ENCODE measurements at regions not wholly inside any gene's neighbourhood (a gene's known extent, or its start where the extent isn't known, plus 50 kb on each side); places are given as distances from the start of the nearest gene placed in this dataset.

DNA sequence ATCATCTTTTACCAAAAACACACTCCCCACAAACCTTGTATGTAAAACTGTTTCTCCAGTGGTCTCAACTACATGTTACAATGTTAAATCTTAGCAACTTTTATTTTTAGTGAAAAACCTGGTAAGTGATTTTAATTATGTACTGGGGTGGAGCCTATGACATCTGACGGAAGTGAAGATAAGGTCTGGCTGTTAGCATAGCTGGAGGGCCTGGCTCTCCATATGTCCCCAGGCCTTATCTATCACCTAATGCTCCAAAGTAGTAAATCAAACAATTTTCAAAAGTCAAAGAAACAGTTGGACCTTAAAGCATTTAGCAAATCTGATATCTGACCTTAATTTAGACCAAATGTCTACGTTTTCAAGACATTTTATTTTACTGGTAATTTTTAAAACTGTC, 173.6 kb upstream of the SMAD3 start (continued):
- TF ChIP-seq, protein P1, sequence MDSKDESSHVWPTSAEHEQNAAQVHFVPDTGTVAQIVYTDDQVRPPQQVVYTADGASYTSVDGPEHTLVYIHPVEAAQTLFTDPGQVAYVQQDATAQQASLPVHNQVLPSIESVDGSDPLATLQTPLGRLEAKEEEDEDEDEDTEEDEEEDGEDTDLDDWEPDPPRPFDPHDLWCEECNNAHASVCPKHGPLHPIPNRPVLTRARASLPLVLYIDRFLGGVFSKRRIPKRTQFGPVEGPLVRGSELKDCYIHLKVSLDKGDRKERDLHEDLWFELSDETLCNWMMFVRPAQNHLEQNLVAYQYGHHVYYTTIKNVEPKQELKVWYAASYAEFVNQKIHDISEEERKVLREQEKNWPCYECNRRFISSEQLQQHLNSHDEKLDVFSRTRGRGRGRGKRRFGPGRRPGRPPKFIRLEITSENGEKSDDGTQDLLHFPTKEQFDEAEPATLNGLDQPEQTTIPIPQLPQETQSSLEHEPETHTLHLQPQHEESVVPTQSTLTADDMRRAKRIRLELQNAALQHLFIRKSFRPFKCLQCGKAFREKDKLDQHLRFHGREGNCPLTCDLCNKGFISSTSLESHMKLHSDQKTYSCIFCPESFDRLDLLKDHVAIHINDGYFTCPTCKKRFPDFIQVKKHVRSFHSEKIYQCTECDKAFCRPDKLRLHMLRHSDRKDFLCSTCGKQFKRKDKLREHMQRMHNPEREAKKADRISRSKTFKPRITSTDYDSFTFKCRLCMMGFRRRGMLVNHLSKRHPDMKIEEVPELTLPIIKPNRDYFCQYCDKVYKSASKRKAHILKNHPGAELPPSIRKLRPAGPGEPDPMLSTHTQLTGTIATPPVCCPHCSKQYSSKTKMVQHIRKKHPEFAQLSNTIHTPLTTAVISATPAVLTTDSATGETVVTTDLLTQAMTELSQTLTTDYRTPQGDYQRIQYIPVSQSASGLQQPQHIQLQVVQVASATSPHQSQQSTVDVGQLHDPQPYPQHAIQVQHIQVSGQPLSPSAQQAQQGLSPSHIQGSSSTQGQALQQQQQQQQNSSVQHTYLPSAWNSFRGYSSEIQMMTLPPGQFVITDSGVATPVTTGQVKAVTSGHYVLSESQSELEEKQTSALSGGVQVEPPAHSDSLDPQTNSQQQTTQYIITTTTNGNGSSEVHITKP (IDR thresholded peaks at IDR 0.05; ENCODE audit: partially characterized antibody), result no peak
- TF ChIP-seq NELFE (IDR thresholded peaks at IDR 0.05; ENCODE audit: insufficient read depth, insufficient read length) (no peak), MAZ (CRISPR knock-in tag; conservative IDR thresholded peaks at IDR 0.05 in 1 of 2, IDR thresholded peaks at IDR 0.05 in 1 of 2) (no peak), SRF (CRISPR knock-in tag; IDR thresholded peaks at IDR 0.05) (no peak), TBL1XR1 (IDR thresholded peaks at IDR 0.05; ENCODE audit: low read length in 2 of 2) (peak in 1 of 2 experiments; percentile 68; a peak in 2 of 4 replicates), KLF10 (CRISPR knock-in tag; IDR thresholded peaks at IDR 0.05) (no peak), NFE2L1 (tag; IDR thresholded peaks at IDR 0.05; ENCODE audit: borderline replicate concordance, low read depth) (no peak), XRCC5 (IDR thresholded peaks at IDR 0.05; ENCODE audit: low read depth, low read length) (no peak), ZNF785 (CRISPR knock-in tag; IDR thresholded peaks at IDR 0.05) (no peak), FUS (optimal IDR thresholded peaks at IDR 0.05; ENCODE audit: low read depth, low read length) (no peak), PCBP2 (IDR thresholded peaks at IDR 0.05; ENCODE audit: low read depth, low read length, poor library complexity, severe bottlenecking) (no peak), NFRKB (IDR thresholded peaks at IDR 0.05; ENCODE audit: low read depth) (no peak), ETV6 (IDR thresholded peaks at IDR 0.05; ENCODE audit: borderline replicate concordance in 1 of 2, low read depth in 2 of 2, low read length in 1 of 2) (no peak), ETV6 (CRISPR knock-in tag; IDR thresholded peaks at IDR 0.05; ENCODE audit: borderline replicate concordance) (no peak), MCM3 (IDR thresholded peaks at IDR 0.05) (no peak), NCOR1 (IDR thresholded peaks at IDR 0.05) (peak; percentile 63; the same call in 1 of the 2 replicates), ZNF551 (CRISPR knock-in tag; IDR thresholded peaks at IDR 0.05) (no peak), RBBP5 (IDR thresholded peaks at IDR 0.05; ENCODE audit: borderline replicate concordance, insufficient read depth, low read length, poor library complexity, severe bottlenecking) (no peak)
- TF ChIP-seq, protein P2, sequence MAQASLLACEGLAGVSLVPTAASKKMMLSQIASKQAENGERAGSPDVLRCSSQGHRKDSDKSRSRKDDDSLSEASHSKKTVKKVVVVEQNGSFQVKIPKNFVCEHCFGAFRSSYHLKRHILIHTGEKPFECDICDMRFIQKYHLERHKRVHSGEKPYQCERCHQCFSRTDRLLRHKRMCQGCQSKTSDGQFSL (CRISPR knock-in tag; IDR thresholded peaks at IDR 0.05), result no peak
- TF ChIP-seq, protein P2 (tag; IDR thresholded peaks at IDR 0.05), result no peak
- TF ChIP-seq, protein P3, sequence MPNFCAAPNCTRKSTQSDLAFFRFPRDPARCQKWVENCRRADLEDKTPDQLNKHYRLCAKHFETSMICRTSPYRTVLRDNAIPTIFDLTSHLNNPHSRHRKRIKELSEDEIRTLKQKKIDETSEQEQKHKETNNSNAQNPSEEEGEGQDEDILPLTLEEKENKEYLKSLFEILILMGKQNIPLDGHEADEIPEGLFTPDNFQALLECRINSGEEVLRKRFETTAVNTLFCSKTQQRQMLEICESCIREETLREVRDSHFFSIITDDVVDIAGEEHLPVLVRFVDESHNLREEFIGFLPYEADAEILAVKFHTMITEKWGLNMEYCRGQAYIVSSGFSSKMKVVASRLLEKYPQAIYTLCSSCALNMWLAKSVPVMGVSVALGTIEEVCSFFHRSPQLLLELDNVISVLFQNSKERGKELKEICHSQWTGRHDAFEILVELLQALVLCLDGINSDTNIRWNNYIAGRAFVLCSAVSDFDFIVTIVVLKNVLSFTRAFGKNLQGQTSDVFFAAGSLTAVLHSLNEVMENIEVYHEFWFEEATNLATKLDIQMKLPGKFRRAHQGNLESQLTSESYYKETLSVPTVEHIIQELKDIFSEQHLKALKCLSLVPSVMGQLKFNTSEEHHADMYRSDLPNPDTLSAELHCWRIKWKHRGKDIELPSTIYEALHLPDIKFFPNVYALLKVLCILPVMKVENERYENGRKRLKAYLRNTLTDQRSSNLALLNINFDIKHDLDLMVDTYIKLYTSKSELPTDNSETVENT (CRISPR knock-in tag; IDR thresholded peaks at IDR 0.05), result no peak
- TF ChIP-seq, protein P4, sequence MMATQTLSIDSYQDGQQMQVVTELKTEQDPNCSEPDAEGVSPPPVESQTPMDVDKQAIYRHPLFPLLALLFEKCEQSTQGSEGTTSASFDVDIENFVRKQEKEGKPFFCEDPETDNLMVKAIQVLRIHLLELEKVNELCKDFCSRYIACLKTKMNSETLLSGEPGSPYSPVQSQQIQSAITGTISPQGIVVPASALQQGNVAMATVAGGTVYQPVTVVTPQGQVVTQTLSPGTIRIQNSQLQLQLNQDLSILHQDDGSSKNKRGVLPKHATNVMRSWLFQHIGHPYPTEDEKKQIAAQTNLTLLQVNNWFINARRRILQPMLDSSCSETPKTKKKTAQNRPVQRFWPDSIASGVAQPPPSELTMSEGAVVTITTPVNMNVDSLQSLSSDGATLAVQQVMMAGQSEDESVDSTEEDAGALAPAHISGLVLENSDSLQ (IDR thresholded peaks at IDR 0.05), result peak; percentile 89
